Right renal cortex interstitium (tissue), 3 donors: ENCODE measurements at regions not wholly inside any gene's neighbourhood (a gene's known extent, or its start where the extent isn't known, plus 50 kb on each side); places are given as distances from the start of the nearest gene placed in this dataset.
"Not testable (repeated sequence)": the region's sequence is repeated elsewhere in the genome, so short reads cannot be mapped to it uniquely, and the experiment has no call there.

ENCODE experiments used
- DNase-seq, 3 donors: peaks; one replicate each; pipeline ENCODE4 v3.0.0-alpha.2; 2013; ENCODE audit warnings: low read depth in 3 of 3, low spot score in 2 of 3

DNA sequence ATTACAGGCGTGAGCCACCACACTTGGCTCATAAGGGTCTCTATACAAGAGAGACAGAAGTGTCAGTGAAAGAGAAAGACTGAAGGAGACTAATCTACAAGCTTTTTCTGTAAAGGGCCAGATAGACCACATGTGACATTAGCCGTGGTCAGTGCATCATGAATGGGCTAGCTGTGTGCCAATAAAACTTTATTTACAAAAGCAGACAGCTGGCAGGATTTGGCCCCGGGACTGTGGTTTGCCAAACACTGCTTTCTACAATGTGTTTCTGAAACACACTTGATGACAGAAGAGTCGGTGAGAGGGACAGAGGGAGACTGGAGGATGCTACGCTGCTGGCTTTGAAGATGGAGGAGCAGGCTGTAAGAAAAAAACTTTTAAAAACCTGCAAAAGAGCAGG, 285.4 kb downstream of the TFAP2C start:
- DNase-seq = no peak

DNA sequence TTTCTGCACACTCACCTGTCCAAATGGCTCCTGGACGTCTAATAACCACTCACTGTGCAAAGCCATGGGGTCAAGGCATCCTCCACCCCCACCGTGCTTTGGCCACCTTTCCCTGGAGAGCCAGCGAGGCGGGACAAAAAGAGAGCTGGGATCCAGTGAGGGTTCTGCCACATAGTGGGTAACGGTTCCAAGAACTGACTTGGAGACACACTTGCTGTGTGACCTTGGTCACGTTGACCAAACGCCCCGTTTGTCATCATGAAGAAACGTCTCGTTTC, 287.2 kb downstream of the TFAP2C start:
- no peak for DNase-seq

DNA sequence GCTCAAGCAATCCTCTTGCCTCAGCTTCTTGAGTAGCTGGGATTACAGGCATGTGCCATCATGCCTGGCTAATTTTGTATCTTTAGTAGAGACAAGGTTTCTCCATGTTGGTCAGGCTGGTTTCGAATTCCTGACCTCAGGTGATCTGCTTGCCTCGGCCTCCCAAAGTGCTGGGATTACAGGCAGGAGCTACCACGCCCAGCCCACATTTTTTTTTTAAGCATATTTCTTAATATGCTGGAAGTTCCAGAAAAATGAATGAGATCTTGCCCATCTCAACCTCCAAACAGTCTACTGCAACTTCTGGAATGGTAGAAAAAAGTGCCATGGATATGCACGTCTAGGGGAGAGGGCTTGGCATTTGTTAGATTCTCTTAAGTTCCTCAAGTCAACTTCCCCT, 290.9 kb downstream of the TFAP2C start:
- not testable (repeated sequence) for DNase-seq

DNA sequence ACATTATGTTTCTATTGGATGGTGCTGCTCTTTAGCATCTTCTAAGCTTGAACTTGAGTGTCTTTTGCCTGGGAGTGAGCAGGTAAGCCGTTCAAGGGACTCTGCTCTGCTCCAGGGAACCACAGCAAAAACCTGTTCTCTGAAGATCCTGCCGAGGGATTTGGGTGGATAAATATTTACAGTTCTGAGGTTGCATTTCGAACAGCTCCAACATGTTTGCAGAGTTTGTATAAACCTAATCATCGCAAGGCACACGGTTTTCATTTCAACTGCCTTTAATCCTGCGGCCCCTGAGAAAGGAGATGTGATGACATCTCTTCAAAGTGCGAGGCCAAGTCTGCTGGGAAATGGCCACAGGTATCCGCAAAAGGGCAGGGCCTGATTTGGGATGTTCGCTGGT, 293.4 kb downstream of the TFAP2C start:
- no peak for DNase-seq

DNA sequence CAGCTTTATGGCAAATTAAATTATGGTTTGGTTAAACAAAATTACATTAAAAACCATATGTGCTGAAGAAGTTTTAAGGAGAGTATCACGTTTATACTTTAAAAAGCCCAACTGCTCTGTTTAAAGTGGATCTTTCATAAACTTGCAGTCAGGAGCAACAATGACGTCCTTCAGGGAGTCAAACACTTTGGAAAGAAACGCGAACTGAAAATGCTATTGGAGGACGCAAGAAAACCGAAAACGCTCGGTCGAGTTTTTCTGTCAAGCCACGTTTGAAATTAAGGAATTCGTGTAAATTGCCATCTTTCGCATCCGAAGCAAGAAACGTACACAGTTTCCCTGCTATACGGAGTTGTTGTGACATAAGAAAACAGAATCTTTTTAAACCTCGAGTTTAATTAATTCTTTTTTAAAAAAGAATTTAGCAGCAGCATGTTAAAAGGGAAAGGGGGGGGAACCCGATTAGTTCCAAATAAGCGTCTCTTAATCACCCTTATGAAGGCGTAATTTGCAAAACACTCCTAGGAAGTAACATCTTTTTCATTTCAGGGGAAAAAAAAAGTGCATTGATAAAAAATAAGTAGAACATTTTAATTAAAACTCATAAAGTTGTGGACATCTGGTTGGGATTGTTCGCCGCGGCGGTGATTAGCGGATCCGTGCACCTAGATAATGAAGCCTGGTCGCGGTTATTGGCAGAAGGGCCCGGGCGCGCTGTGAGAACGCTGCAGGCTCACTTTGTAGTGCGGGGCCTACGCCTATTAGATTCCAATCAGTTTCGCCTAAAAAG, 295.4 kb downstream of the TFAP2C start:
- DNase-seq = no peak

DNA sequence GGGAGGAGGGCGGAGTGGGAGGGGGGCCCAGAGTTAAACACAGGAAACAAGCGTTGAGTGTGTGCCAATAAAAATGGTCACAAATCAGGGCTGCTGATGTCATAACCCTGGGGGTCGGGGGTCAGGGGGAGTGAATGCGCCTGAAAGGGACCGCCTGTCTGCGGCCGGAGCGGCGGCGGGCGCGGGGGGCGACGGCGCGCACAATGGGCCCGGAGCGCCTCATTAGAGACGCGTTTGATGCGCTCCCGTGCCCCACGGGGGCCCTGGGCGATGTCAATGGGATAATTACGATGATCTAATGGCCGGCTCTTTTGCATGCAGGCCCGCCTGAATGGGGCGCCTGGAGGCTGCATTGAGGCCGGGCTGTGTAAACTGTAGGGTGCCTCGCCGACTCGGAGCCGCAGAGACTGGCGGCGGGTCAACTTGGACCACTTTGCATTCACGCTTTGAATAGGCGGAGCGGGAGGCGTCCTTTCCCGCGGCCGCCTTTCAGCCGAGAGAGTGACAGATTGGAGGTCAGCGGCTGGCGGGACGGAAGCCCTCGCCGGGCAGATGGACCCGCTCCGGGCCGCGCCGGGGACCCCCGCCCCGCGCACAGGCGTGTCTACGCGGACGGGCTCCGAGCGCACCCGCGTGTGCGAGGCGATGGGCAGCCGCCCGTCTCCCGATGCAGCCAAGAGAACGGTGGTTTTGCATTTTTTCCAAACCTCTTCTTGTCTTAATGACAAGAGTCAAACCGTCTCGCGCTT, 296.1 kb downstream of the TFAP2C start:
- no peak for DNase-seq

DNA sequence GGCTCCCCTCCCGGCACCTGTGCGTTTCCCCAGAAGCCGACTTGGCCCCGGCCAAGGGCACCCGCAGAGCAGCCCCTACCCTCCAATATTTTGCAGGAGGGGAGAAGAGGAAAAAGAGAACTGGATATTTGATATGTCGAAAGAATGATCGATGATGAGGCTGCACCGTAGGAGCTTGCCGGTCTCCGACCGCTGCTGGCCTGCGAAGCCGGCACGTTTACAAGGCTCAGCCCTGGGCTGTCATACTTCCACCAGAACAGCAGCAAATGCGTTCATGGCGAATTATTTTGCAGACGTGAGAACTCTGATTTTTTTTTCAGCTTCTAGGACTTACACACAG, 296.7 kb downstream of the TFAP2C start:
- no peak for DNase-seq

DNA sequence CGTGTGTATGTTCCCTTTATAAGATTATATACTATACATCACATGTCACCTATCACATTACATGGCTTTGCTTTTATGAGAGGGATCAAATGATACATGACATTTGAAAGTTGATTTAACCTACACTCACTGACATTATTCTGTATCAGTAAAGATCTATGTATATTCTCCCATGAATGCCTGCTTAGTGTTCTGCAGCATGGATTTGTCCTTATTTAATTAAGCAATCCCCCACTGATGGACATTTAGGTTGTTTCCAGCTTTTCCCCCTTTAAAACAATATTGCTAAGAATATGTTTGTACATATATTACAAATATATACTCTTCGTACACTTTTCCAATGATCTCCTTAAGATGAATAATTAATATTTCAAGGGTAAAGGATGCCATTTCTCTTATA, 297.4 kb downstream of the TFAP2C start:
- no peak for DNase-seq

DNA sequence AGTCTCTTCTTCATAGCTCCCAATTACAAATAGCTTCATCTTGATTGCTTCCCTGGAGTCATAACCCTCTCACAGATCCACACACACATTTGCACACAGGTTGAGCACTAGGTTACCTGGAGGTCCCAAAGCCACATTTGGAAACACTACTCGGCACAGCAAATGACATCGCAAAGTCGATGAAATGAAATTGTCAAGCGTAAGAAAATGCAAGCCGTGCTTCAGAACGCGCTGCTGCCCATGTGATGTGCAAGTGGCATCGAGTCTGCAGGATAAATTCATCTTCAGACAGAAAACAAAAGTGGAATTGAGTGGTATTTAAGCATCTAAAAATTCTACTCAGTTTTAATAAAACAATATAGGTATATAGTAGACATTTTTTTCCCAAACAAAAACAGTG, 298.0 kb downstream of the TFAP2C start:
- DNase-seq = no peak

DNA sequence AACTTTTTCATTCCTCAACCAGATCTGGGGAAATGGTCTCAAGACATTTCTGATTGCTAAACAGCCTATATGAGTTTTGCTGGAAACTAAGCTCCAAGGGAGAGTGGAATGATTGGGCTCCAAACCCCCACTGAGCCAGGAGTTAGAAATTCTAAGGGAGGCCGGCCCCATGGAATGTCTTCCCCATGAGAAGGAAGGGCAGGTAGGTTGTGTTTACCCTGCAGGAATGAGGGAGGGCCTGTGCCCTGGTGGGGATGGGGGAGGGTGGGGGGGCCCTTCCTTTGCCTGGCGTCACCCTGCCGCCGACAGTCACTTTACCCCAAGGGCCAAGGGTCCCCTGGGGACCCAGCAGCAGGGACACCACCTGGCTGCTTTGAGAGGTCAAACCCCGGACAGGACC, 298.9 kb downstream of the TFAP2C start:
- DNase-seq = no peak

DNA sequence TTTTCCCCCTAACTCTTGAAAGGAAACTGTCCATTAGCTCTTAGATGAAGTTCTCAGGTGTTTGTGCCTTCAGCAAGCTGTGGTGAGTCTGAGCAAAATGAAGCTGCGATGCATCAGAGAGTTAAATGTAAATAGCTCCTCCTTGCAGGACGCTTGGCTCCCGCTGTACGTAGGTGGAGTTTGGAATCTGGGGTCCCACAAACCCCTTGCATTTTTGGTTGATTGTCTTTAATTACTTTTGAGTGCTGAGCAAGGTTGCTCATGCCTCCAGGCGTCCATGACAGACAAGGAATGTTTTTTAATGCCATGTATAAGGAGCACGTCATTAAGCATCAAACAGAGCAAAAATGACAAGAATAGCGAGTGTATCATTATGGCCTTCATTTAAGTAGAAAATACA, 300.5 kb downstream of the TFAP2C start:
- DNase-seq = no peak

DNA sequence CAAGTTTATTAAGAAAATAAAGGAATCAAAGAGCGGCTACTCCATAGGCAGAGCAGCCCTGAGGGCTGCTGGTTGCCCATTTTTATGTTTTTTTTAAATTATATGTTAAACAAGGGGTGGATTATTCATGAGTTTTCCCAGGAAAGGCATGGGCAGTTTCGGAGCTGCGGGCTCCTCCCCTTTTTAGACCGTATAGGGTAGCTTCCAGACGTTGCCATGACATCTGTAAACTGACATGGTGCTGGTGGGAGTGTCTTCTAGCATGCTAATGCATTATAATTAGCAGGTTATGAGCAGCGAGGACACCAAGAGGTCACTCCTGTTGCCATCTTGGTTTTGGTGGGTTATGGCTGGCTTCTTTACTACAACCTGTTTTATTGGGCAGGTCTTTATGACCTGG, 301.8 kb downstream of the TFAP2C start:
- no peak for DNase-seq

DNA sequence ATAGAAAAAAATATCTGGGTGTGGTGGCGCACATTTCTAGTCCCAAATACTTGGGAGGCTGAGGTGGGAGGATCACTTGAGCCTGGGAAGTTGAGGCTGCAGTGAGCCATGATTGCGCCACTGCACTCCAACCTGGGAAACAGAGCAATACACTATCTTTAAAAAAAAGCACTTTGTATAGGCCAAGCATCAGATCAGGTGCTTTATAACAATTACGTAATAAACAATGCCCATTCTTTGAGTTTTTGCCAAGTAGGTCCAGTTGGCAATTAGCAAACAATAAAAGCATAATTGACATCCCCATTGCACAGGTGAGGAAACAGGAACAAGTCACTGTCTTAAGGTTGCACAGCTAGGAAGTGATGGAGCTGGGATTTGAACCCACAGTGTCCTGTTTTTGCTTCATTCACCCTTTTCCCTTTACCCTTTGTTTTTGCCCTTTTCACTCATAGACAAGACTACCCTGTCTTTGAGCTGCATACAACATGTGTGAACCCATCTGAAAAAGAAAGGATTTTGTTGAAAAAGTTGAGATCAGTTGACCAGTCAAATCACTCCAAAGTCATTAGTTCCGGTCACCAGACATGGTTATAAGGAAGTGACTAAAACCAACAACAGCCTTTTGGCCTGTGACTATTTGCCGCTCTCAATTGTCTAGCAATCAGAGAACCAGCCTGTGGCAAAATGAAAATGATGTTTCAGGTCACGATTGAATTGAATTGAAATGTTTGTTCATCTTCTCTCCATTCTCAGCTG, 303.6 kb downstream of the TFAP2C start:
- no peak for DNase-seq

DNA sequence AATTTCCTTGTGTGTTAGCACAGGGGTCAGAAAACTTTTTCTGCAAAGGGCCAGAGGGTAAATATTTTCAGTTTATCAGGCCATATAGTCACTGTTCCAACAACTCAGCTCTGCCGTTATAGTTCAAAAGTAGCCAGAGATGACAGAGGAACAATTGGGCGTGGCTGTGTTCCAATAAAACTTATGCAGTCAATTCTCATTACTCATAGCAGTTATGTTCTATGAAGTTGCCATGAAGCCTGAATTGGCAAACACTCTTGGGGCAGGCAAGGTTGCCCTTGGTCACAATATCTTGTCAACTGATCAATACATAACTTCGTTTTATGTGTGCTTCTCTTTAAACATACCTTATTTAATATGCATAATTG, 304.2 kb downstream of the TFAP2C start:
- no peak for DNase-seq

DNA sequence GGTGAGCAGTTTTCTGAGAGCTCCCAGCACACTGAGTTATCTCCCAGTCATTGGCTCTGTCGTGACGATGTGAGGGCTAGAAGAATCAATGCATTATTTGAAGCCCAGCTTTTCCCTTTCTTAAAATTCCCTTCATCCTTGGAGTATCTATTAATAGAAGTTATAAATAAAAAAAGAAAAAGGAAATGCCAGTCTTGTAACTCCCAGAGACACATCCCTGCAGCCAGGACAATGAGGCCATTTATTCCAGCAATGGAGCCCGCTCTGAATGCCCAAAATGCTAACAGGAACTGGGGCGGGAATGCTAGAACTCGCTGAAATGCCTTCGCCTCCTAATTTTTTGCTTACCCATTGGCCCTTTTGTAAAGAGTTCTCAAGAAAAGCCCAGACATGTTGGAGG, 305.8 kb downstream of the TFAP2C start:
- no peak for DNase-seq

DNA sequence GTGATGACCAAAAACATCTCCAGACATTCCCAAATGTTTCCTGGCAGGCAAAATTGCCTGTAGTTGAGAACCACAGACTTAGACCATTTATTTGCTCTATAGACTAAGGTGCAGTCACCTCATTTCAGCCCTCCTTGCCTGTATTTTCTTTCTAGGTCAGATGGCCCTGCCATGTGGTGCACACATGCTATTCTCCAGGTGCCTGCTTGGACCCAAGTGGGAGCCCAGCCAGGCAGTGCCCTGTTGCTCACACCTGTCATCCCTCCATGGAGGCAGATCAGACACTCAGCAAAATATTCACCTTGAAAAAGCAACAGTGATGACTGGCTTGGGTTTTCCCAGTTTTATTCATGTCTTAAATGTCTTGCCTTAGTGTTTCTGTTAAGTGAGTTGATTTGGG, 311.4 kb downstream of the TFAP2C start:
- no peak for DNase-seq

DNA sequence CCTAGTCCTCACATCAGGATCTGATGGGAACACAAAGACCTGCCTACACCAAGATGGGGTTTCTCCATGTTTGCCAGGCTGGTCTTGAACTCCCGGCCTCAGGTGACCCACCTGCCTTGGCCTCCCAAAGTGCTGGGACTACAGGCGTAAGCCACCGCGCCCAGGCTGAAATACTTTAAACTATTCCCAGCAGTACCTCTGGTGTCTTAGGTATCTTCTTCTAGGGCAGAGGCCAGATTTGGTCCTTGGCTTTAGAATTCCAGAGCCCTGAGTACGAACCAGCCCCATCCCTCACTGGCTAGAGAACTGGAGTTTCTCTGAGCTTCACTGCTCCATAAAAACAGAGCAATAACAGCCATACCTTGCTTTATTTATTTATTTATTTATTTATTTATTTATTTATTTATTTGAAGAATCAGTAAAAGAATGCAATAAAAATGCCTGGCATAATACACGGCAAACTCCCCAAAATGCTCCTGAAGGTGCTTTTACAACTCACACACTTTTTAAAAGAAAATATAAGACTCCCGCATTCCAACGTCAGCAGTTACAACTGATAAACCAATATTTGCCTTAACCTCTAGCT, 312.1 kb downstream of the TFAP2C start:
- DNase-seq = no peak

DNA sequence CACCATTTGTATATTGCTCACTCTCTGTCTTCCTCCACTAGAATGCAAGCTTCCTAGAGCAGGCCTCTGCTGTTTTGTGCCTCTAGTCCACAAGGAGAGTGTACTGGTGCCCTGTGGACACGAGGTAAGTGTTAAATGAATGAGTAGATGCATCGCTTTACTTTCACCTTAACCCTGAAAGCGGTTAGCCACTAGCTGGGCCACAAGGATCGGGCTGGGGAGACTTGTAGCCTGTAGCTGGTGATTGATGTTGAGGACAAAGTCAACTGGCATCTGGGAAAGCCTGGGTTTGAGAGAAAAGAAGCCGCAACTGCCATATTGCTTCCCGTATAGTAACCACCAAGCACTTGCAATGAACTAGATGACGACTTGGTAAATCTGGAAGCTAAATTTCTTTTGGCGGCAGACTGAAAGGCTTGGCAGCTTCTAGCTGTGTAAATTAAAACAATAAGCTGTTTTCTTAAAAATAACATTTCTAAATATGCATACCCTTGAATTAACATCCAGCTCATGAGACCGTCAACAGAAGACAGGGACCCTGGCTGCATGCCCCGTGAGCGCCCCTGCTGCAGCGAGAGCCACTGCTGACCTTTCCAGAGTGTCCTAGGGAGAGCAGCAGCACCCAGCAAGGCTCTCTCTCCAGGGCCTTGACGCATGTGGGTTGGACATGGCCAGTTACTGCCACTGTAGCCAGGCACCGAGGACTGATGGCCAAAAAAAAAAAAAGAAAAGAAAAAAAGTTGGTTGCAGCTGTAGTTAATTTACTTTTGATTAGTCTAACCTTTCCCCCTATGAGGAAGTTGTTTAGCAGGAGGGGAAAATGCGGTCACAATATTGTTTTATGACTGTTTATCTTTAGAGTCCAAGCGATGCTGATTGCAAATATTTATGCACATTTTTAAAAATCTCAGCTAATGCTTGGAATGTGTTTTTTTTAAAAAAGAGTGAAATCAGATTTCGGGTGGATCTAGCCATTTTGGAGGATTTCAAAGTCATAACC, 315.1 kb downstream of the TFAP2C start:
- DNase-seq = no peak

DNA sequence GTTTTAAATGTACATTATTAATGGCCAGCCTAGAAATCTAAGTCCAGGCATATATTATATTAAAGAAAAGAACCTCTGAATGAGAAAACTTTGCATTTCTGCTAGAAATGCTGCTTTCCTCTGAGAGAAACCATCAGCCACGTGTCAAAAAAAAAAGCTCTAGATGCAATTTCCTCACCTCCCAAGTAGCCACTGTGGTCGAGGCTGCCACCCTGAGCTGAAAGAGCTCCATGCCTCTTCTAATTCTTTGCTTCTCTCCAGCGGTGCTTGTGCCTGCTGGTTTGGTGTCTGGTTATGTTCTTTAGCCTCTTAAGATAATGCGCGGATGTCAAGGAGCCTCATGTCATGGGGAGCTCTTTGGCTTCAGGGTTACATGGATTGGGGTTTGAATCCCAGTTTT, 316.0 kb downstream of the TFAP2C start:
- no peak for DNase-seq

DNA sequence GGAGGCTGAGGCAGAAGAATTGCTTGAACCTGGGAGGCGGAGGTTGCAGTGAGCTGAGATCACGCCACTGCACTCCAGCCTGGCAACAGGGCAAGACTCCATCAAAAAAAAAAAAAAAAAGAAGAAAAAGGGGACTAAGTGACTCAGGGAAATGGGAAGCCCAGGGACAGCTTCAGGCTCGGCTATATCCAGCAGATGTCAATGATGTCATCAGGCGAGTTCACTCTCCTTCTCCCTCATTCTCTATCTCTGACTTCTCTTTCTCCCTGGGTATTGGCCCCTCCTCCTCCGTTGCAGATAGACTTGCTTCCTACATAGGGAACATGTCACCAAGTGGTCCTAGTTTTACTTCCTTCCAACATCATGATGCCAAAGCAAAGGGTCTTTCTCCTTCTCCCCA, 316.8 kb downstream of the TFAP2C start:
- DNase-seq = no peak

DNA sequence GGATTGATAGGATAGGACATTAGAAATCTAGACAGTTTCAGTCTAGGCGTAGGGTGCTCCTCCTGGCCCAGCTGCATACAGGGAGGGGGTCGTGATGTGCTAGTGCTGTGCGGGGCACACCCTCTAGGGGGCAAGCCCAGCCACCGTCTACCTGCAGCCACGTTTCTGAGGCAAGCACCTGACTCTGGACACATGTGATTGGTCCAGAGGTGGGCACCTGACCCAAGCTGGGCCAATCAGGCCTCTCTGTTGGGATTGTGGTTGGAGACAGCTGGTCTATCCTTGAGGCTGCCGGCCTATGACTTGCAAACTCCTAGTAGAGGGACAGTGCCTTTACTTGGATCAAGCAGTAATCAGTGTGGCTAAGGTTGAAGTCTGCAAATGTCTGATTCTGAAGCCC, 317.1 kb downstream of the BMP7 start:
- DNase-seq = no peak
